ENCODE measurements at regions not wholly inside any gene's neighbourhood (a gene's known extent, or its start where the extent isn't known, plus 50 kb on each side); places are given as distances from the start of the nearest gene placed in this dataset.
"Not testable (repeated sequence)": the region's sequence is repeated elsewhere in the genome, so short reads cannot be mapped to it uniquely, and the experiment has no call there.

GRCh38 chr2:446963-447530 is 159.2 kb upstream of the ALKAL2 start:
- DNase-seq, result no peak

GRCh38 chr2:446303-446874 is 158.5 kb upstream of the ALKAL2 start:
- DNase-seq, result no peak

- DNase-seq, result no peak
Observed at GRCh38 chr2:445896-446295, 158.0 kb upstream of the ALKAL2 start.

GRCh38 chr2:444937-445884 is 157.3 kb upstream of the ALKAL2 start:
- no peak for DNase-seq

GRCh38 chr2:443741-444140 is 155.8 kb upstream of the ALKAL2 start:
- no peak for DNase-seq

- DNase-seq, result no peak
Observed at GRCh38 chr2:443216-443615, 155.3 kb upstream of the ALKAL2 start.

GRCh38 chr2:441258-442022 is 153.5 kb upstream of the ALKAL2 start:
- no peak for DNase-seq

- no peak for DNase-seq
Observed at GRCh38 chr2:440403-440740, 152.5 kb upstream of the ALKAL2 start.

- no peak for DNase-seq
Observed at GRCh38 chr2:439556-440402, 151.9 kb upstream of the ALKAL2 start.

- no peak for DNase-seq
Observed at GRCh38 chr2:439077-439476, 151.2 kb upstream of the ALKAL2 start.

- DNase-seq, result no peak
Observed at GRCh38 chr2:437756-438393, 150.0 kb upstream of the ALKAL2 start.

- no peak for DNase-seq
Observed at GRCh38 chr2:437180-437579, 149.3 kb upstream of the ALKAL2 start.

- DNase-seq, result no peak
Observed at GRCh38 chr2:436205-436604, 148.3 kb upstream of the ALKAL2 start.

- no peak for DNase-seq
Observed at GRCh38 chr2:434625-435024, 146.7 kb upstream of the ALKAL2 start.

GRCh38 chr2:433216-433615 is 145.3 kb upstream of the ALKAL2 start:
- DNase-seq, result no peak

- DNase-seq, result no peak
Observed at GRCh38 chr2:430291-431040, 142.6 kb upstream of the ALKAL2 start.

- no peak for DNase-seq
Observed at GRCh38 chr2:429575-430254, 141.8 kb upstream of the ALKAL2 start.

GRCh38 chr2:429142-429541 is 141.3 kb upstream of the ALKAL2 start:
- no peak for DNase-seq

GRCh38 chr2:428591-428990 is 140.7 kb upstream of the ALKAL2 start:
- no peak for DNase-seq

- not testable (repeated sequence) for DNase-seq
Observed at GRCh38 chr2:426696-427095, 138.8 kb upstream of the ALKAL2 start.
